ENCODE measurements at regions not wholly inside any gene's neighbourhood (a gene's known extent, or its start where the extent isn't known, plus 50 kb on each side); places are given as distances from the start of the nearest gene placed in this dataset.

DNA sequence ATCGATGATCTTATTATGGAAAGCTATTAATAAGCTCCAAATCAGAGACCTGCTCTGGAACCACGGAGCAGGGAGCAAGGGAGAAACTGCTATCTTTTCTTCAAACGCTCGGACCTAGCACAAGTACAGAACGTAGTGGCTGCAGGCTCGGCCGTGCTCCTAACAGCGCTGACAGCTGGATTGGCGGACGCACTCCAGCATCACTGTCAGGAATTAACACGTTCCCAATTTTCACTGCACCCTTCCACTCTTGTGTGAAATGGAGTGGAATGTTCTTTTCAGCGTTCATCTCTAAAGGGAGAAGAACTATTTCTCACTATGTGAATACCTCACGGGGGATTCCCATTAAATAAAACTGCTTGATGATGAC is 106.9 kb downstream of the ZNF281 start:
- DNase-seq = no peak
- no peaks in the 10 kb centered on the region for H3K27me3 ChIP-seq
- H3K36me3 ChIP-seq = no peaks in the 10 kb centered on the region
- peak overlapping the region in 3 of 4 donors; percentile 26 to 71 (median 65) for H3K27ac ChIP-seq
- H3K4me3 ChIP-seq = peak overlapping the region; percentile 32 to 76 (median 62)
- WGBS, 2 donors = 62 to 71% methylated on average over 13 of the region's 13 CpGs
- H3K4me1 ChIP-seq = peaks cover 0 to 19% (median 14%) of the 10 kb centered on the region in 4 donors
- intact Hi-C loops (cut with DNase I) = no loop called here
- TF ChIP-seq POLR2AphosphoS5 (IDR thresholded peaks at IDR 0.05) = no peak
- H3K9me3 ChIP-seq = no peaks in the 10 kb centered on the region

DNA sequence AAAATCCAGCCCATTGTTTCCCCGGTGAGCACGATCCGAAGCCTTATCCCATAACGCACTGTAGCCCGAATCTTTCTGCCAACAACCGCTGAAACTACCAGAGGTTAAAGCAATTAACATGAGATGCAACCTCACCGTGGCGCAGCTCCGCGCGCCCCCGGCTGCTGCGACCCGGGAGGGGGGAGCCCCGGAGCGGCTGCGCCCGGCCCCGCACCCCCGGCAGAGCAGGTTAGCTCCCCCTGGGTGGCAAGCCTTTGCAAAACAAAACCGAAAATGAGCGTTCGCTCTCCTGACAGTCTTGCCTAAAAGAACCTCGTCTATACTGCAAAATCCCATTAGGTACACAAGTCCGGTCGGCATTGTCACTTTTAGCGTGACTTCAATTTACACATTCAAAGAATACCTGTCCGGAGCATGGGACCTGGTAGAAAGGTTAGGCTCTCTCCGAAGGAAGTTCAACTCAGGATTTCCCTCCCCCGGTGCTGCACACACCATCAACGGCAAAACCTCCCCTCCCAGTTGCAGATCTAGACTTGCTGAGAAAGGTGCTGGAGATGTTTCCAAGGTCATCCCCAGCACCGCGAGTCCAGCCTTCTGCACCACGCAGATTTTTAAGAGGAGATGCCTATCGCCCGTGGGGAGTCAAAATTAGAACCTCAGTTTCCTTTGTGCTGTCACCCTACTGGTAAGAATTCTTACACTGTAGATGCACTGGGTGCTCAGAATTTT is 107.5 kb downstream of the ZNF281 start:
- intact Hi-C loops (cut with DNase I) = no loop called here
- Histone ChIP-seq H3K27me3 (no peaks in the 10 kb centered on the region), H3K9me3 (no peaks in the 10 kb centered on the region), H3K36me3 (no peaks in the 10 kb centered on the region), H3K4me3 (peak overlapping the region; percentile 32 to 76 (median 62)), H3K4me1 (peaks cover 0 to 19% (median 14%) of the 10 kb centered on the region in 4 donors), H3K27ac (peak overlapping the region in 3 of 4 donors; percentile 26 to 71 (median 65))
- 1% methylated on average over 36 of the region's 36 CpGs for WGBS, 2 donors
- TF ChIP-seq EP300 (IDR thresholded peaks at IDR 0.05) = no peak
- TF ChIP-seq POLR2A (IDR thresholded peaks at IDR 0.05) = no peak
- TF ChIP-seq, protein P1, sequence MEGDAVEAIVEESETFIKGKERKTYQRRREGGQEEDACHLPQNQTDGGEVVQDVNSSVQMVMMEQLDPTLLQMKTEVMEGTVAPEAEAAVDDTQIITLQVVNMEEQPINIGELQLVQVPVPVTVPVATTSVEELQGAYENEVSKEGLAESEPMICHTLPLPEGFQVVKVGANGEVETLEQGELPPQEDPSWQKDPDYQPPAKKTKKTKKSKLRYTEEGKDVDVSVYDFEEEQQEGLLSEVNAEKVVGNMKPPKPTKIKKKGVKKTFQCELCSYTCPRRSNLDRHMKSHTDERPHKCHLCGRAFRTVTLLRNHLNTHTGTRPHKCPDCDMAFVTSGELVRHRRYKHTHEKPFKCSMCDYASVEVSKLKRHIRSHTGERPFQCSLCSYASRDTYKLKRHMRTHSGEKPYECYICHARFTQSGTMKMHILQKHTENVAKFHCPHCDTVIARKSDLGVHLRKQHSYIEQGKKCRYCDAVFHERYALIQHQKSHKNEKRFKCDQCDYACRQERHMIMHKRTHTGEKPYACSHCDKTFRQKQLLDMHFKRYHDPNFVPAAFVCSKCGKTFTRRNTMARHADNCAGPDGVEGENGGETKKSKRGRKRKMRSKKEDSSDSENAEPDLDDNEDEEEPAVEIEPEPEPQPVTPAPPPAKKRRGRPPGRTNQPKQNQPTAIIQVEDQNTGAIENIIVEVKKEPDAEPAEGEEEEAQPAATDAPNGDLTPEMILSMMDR (IDR thresholded peaks at IDR 0.05) = no peak
- no peak for TF ChIP-seq POLR2AphosphoS5 (IDR thresholded peaks at IDR 0.05)
- DNase-seq = no peak

DNA sequence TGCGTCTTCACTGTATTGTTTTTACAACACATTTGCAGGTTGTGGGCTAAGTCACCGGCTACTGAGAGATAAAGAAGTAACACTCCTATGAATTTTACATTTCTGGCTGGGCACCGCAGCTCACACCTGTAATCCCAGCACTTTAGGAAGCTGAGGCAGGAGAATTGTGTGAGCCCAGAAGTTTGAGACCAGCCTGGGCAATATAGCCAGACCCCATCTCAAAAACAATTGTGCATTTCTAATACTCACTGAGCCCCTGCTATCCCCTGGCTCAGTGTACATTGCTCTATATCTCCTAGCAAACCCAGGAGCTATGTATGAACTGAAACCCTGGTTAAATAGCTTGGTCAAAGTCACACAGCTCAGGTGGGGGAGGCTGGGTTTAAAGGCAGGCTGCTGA is 108.7 kb downstream of the ZNF281 start:
- no peak overlapping the region for H3K27ac ChIP-seq
- H3K36me3 ChIP-seq = no peaks in the 10 kb centered on the region
- no peaks in the 10 kb centered on the region for H3K9me3 ChIP-seq
- H3K4me3 ChIP-seq = no peak overlapping the region
- H3K4me1 ChIP-seq = peaks cover 0 to 19% (median 14%) of the 10 kb centered on the region in 4 donors
- DNase-seq = no peak
- H3K27me3 ChIP-seq = no peaks in the 10 kb centered on the region
- 95 to 97% methylated on average over 3 of the region's 3 CpGs for WGBS, 2 donors
- intact Hi-C loops (cut with DNase I) = no loop called here
- no peak for TF ChIP-seq POLR2AphosphoS5 (IDR thresholded peaks at IDR 0.05)
- TF ChIP-seq EP300 (IDR thresholded peaks at IDR 0.05) = no peak
- TF ChIP-seq, protein P1 (IDR thresholded peaks at IDR 0.05) = no peak
- no peak for TF ChIP-seq POLR2A (IDR thresholded peaks at IDR 0.05)

DNA sequence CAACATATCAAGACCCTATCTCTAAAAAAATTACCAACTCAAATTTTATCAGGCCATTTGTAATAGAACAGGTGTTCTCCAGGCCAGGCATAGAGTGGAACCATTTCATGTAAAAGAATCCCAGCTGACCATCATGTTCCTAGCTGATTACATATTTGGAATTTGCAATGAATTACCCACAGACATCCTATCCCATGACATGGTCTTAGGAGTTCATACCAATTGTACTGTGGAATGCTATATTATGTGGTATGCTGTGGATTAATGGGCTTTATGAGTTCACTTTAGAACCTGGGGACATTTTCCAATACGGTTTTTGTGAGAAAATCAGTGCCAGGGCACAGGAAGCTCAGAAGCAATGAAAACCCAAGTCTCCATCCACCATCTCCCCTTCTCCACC is 110.3 kb downstream of the ZNF281 start:
- DNase-seq = no peak
- H3K4me3 ChIP-seq = no peak overlapping the region
- peaks cover 0 to 19% (median 14%) of the 10 kb centered on the region in 4 donors for H3K4me1 ChIP-seq
- no peaks in the 10 kb centered on the region for H3K36me3 ChIP-seq
- no peaks in the 10 kb centered on the region for H3K27me3 ChIP-seq
- H3K27ac ChIP-seq = no peak overlapping the region
- intact Hi-C loops (cut with DNase I) = no loop called here
- 93 to 98% methylated on average over 1 of the region's 1 CpG for WGBS, 2 donors
- TF ChIP-seq POLR2A (IDR thresholded peaks at IDR 0.05) (no peak), POLR2AphosphoS5 (IDR thresholded peaks at IDR 0.05) (no peak), EP300 (IDR thresholded peaks at IDR 0.05) (no peak)
- TF ChIP-seq, protein P1 (IDR thresholded peaks at IDR 0.05) = no peak
- no peaks in the 10 kb centered on the region for H3K9me3 ChIP-seq

DNA sequence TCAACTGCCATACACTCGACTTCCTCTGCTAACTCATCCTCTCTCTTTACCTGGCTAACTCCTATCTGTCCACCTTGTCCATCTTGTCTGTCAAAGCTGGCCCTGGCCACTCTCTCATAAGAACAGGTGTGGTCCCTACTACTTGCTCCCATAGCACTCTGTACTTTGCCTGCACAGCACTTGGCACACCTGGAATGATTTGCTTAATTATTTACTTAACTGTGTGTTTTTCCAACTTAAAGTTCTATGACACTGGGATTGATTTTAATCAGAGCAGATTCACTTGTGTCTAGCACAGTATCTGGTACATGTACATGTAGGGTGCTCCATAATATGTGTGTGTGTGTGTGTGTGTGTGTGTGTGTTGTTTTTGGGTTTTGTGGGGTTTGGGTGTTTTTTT is 111.6 kb downstream of the ZNF281 start:
- no peaks in the 10 kb centered on the region for H3K27me3 ChIP-seq
- intact Hi-C loops (cut with DNase I) = no loop called here
- no peaks in the 10 kb centered on the region for H3K36me3 ChIP-seq
- WGBS, 2 donors = 34 to 78% methylated on average over 1 of the region's 1 CpG
- no peak overlapping the region for H3K4me3 ChIP-seq
- DNase-seq = no peak
- H3K9me3 ChIP-seq = no peaks in the 10 kb centered on the region
- H3K4me1 ChIP-seq = peaks cover 0 to 11% (median 9%) of the 10 kb centered on the region in 4 donors
- TF ChIP-seq POLR2A (IDR thresholded peaks at IDR 0.05) = no peak
- TF ChIP-seq EP300 (IDR thresholded peaks at IDR 0.05) = no peak
- TF ChIP-seq, protein P1 (IDR thresholded peaks at IDR 0.05) = no peak
- no peak for TF ChIP-seq POLR2AphosphoS5 (IDR thresholded peaks at IDR 0.05)
- no peak overlapping the region for H3K27ac ChIP-seq
